MCF 10A (cell line): ENCODE measurements at regions not wholly inside any gene's neighbourhood (a gene's known extent, or its start where the extent isn't known, plus 50 kb on each side); places are given as distances from the start of the nearest gene placed in this dataset.

Experiments
- BruUV-seq: library from RNA; stranded (reverse); fragments of 400-500 nt; replicated peaks from 2 replicates; lab custom pipeline; 2021; lab: Mats Ljungman, UMichigan
- CTCF ChIA-PET: fragments of 300-600 bp; sonication (Branson Sonifier 250); formaldehyde crosslinking; extraction: SDS; loops from one replicate; lab custom pipeline; 2021; ENCODE audit warnings: antibody characterized with exemption, inconsistent platforms; lab: Yijun Ruan, JAX
- POLR2A ChIA-PET: fragments of 300-600, 350-650 bp; sonication (Branson Sonifier 250); formaldehyde crosslinking; extraction: SDS; loops from one replicate; lab custom pipeline; 2020; ENCODE audit warnings: antibody characterized with exemption, inconsistent platforms; lab: Yijun Ruan, JAX
- DNase-seq: peaks from one replicate; pipeline ENCODE4 v3.0.0-alpha.2; 2018; ENCODE audit not compliant: unreplicated experiment
- H3K27ac Mint-ChIP-seq: one replicate; pipeline ENCODE4 v1.8.0; 2022; ENCODE audit warnings: mild to moderate bottlenecking, low read depth, mixed read lengths; ENCODE audit not compliant: unreplicated experiment
- H3K27me3 Mint-ChIP-seq: one replicate; pipeline ENCODE4 v1.8.0; 2022; ENCODE audit warnings: mixed read lengths; ENCODE audit not compliant: insufficient read depth, unreplicated experiment
- H3K36me3 Mint-ChIP-seq: one replicate; pipeline ENCODE4 v1.8.0; 2022; ENCODE audit warnings: mild to moderate bottlenecking, moderate library complexity, mixed read lengths; ENCODE audit not compliant: insufficient read depth, unreplicated experiment
- H3K4me1 Mint-ChIP-seq: one replicate; pipeline ENCODE4 v1.8.0; 2022; ENCODE audit warnings: mixed read lengths; ENCODE audit not compliant: insufficient read depth, unreplicated experiment
- H3K4me3 Mint-ChIP-seq: one replicate; pipeline ENCODE4 v1.8.0; 2022; ENCODE audit warnings: mild to moderate bottlenecking, moderate library complexity, mixed read lengths; ENCODE audit not compliant: unreplicated experiment
- H3K9me3 Mint-ChIP-seq: one replicate; pipeline ENCODE4 v1.8.0; 2022; ENCODE audit warnings: mixed read lengths; ENCODE audit not compliant: unreplicated experiment
- intact Hi-C: fragments of 100-400 bp; cut with micrococcal nuclease; formaldehyde crosslinking; loops from 2 replicates; pipeline ENCODE4 v1.14.1; 2022
- TF ChIP-seq, protein P1 (sequence below): fragments of 200-600 bp; IDR thresholded peaks from one replicate; pipeline ENCODE4 v1.8.0; 2022; ENCODE audit warnings: antibody characterized with exemption, mild to moderate bottlenecking; ENCODE audit not compliant: unreplicated experiment

DNA sequence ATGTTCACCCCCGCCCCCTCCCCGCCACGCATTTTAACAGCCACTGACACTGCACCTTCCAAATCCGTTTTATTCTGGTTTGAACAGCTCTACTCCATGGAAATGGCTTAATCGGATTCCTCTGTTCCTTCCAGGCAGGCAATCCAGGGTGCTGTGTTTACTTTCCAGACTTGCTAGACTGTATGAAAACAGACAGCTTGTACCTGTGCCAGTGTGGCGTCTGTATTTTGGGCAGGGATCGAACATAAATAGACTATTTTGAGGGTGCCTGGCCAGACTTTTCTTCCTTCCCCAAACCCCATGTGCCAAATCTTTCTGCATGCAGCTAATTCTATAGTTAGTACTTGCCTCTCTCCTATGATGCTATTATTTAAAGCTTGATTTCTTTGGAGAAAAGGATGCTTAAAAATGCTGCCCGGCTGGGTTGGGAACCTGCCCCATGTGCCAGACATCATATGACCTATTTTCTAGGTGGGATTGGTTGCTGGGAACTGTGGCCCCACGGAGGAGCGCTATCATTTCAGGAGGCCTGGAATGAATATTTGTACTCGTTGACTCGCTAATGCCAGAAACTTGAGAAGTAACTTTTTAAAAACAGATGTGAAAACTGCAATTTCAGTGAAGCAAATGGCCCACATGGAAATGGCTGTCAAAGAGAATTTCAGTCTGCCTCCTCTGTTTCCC is 814.8 kb downstream of the BRD1 start:
- CTCF ChIA-PET: no interaction called here
- no peaks in the 10 kb centered on the region for H3K27me3 Mint-ChIP-seq
- no peaks in the 10 kb centered on the region for H3K4me1 Mint-ChIP-seq
- peaks cover 6% of the 10 kb centered on the region for H3K36me3 Mint-ChIP-seq
- intact Hi-C loops: no loop called here
- no peak overlapping the region for H3K27ac Mint-ChIP-seq
- H3K4me3 Mint-ChIP-seq: no peak overlapping the region
- no TSS peak for BruUV-seq
- POLR2A ChIA-PET: no interaction called here
- peaks cover 7% of the 10 kb centered on the region for H3K9me3 Mint-ChIP-seq
- TF ChIP-seq, protein P1, sequence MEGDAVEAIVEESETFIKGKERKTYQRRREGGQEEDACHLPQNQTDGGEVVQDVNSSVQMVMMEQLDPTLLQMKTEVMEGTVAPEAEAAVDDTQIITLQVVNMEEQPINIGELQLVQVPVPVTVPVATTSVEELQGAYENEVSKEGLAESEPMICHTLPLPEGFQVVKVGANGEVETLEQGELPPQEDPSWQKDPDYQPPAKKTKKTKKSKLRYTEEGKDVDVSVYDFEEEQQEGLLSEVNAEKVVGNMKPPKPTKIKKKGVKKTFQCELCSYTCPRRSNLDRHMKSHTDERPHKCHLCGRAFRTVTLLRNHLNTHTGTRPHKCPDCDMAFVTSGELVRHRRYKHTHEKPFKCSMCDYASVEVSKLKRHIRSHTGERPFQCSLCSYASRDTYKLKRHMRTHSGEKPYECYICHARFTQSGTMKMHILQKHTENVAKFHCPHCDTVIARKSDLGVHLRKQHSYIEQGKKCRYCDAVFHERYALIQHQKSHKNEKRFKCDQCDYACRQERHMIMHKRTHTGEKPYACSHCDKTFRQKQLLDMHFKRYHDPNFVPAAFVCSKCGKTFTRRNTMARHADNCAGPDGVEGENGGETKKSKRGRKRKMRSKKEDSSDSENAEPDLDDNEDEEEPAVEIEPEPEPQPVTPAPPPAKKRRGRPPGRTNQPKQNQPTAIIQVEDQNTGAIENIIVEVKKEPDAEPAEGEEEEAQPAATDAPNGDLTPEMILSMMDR: no peak
- DNase-seq: no peak

DNA sequence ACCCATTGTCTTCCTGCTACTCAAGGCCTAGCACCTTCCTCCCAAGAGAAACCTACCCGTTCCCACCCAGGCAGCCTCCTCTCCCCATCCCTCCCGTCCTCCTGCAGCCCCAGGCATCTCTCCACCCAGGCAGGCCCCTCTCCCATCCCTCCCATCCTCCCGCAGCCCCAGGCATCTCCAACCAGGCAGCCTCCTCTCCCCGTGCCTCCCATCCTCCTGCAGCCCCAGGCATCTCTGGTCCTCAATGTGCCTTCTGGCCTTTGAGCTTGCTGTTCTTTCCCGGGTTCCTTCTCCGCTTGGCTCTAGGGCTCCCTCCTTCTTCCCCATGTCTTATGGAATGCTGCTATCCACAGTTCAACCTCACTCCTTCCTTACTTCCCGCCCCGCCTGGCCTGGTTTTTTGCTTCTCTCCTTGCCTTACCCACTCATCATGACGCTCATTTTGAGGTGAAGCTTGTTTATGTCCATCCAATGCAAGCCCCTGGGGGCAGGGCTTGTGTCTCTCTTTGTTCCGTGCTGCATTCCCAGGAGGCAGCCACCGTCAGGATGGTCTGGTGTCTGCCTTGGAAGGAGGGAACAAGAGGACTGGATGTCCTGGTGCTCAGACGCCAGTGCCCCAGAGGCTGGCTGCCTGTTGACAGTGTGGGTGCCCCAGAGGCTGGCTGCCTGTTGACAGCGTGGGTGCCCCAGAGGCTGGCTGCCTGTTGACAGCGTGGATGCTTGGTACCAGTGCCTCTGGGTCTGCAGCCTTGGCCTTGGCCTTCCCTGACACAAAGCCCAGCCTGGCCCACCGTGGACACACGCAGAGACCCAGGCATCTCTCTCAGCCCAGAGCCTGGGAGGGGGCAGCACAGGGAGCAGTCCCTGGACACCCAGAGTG is 815.7 kb downstream of the BRD1 start:
- peaks cover 7% of the 10 kb centered on the region for H3K9me3 Mint-ChIP-seq
- H3K4me3 Mint-ChIP-seq: no peak overlapping the region
- intact Hi-C loops: no loop called here
- no peaks in the 10 kb centered on the region for H3K27me3 Mint-ChIP-seq
- BruUV-seq: no TSS peak
- H3K4me1 Mint-ChIP-seq: no peaks in the 10 kb centered on the region
- no peak overlapping the region for H3K27ac Mint-ChIP-seq
- CTCF ChIA-PET: no interaction called here
- DNase-seq: no peak
- POLR2A ChIA-PET: no interaction called here
- TF ChIP-seq, protein P1: no peak
- H3K36me3 Mint-ChIP-seq: peaks cover 6% of the 10 kb centered on the region

DNA sequence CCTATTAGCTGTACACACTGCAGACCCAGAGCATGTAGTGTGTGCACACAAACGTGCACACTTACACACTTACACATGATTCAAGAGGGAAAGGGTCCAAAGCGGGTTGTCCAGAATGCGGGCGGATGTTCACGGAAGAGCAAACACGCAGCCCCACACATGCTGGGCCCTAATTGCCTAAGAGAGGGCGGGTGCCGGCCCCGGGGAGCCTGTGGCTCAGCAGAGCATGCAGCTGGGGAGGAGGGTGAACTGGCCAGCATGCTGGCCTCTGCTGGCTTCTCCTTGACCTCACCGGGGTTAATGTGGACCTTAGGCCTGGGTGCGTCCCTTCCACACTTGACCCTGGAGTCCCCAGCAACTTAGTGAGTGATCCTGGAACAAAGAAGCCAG is 816.3 kb downstream of the BRD1 start:
- peaks cover 8% of the 10 kb centered on the region for H3K9me3 Mint-ChIP-seq
- intact Hi-C loops: no loop called here
- H3K27ac Mint-ChIP-seq: no peak overlapping the region
- BruUV-seq: no TSS peak
- no peaks in the 10 kb centered on the region for H3K4me1 Mint-ChIP-seq
- CTCF ChIA-PET: no interaction called here
- no peaks in the 10 kb centered on the region for H3K27me3 Mint-ChIP-seq
- H3K36me3 Mint-ChIP-seq: peaks cover 6% of the 10 kb centered on the region
- no peak for DNase-seq
- POLR2A ChIA-PET: no interaction called here
- TF ChIP-seq, protein P1: no peak
- no peak overlapping the region for H3K4me3 Mint-ChIP-seq

DNA sequence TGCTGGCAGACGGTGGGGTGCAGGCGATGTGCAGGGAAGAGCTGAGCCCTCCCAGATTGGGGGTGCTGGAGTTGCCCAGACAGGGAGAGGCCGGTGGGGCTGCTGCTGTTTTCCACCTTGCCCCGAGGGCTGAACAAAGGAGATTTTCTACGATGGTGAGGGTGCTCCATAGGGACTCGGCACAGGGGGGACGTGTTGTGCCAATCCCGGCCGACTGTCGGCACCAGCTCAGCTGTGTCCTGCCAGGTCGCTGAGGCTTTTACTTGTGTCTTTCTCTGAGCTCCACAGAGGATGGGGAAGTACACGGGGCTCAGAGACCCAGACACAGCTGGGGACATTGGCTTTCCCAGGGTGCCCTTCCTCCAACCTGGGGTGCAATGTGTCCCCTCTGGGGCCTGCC is 816.8 kb downstream of the BRD1 start:
- TF ChIP-seq, protein P1: no peak
- no peak overlapping the region for H3K27ac Mint-ChIP-seq
- H3K36me3 Mint-ChIP-seq: peaks cover 6% of the 10 kb centered on the region
- POLR2A ChIA-PET: no interaction called here
- H3K9me3 Mint-ChIP-seq: peaks cover 13% of the 10 kb centered on the region
- CTCF ChIA-PET: no interaction called here
- H3K4me3 Mint-ChIP-seq: no peak overlapping the region
- no peak for DNase-seq
- no peaks in the 10 kb centered on the region for H3K27me3 Mint-ChIP-seq
- no TSS peak for BruUV-seq
- intact Hi-C loops: no loop called here
- no peaks in the 10 kb centered on the region for H3K4me1 Mint-ChIP-seq
